IPS-20b (cell line): ENCODE measurements at regions not wholly inside any gene's neighbourhood (a gene's known extent, or its start where the extent isn't known, plus 50 kb on each side); places are given as distances from the start of the nearest gene placed in this dataset.

Source experiments
- H3K27ac ChIP-seq: one replicate; pipeline ENCODE4 v1.5.1; 2013; ENCODE audit warnings: low read length
- H3K27me3 ChIP-seq: 2 replicates; pipeline ENCODE4 v1.6.1; 2013; ENCODE audit warnings: mild to moderate bottlenecking, low read length, inconsistent platforms; ENCODE audit not compliant: insufficient read depth
- H3K36me3 ChIP-seq: 2 replicates; pipeline ENCODE4 v1.6.1; 2013; ENCODE audit warnings: low read depth, mild to moderate bottlenecking, inconsistent platforms, low read length, moderate library complexity; ENCODE audit not compliant: insufficient read depth
- H3K4me1 ChIP-seq: 2 replicates; pipeline ENCODE4 v1.6.1; 2013; ENCODE audit warnings: mild to moderate bottlenecking, control low read depth, inconsistent platforms, low read length, moderate library complexity; ENCODE audit not compliant: insufficient read depth
- H3K4me3 ChIP-seq: 2 replicates; pipeline ENCODE4 v1.5.1; 2013; ENCODE audit warnings: mild to moderate bottlenecking, low read length, inconsistent platforms
- H3K9ac ChIP-seq: 2 replicates; pipeline ENCODE4 v1.6.1; 2013; ENCODE audit warnings: low read depth, mild to moderate bottlenecking, inconsistent platforms, low read length, moderate library complexity
- H3K9me3 ChIP-seq: 2 replicates; pipeline ENCODE4 v1.6.1; 2013; ENCODE audit warnings: mild to moderate bottlenecking, low read depth, low read length, inconsistent platforms; ENCODE audit not compliant: insufficient read depth

GRCh38 chr7:17640730-17641377, 299.4 kb downstream of the SNX13 start:
- H3K9ac ChIP-seq = no peak overlapping the region
- H3K36me3 ChIP-seq = no peaks in the 10 kb centered on the region
- peaks cover 7% of the 10 kb centered on the region; the same call in 1 of the 2 replicates for H3K9me3 ChIP-seq
- no peaks in the 10 kb centered on the region for H3K4me1 ChIP-seq
- H3K27ac ChIP-seq = peak overlapping the region; percentile 55
- no peak overlapping the region for H3K4me3 ChIP-seq
- H3K27me3 ChIP-seq = no peaks in the 10 kb centered on the region

- Histone ChIP-seq H3K4me1 (0 out of 2 replicates have a peak, but pooled peaks cover 3% of the 10 kb centered on the region), H3K4me3 (no peak overlapping the region)
Measured at GRCh38 chr7:17645500-17645899, 294.8 kb downstream of the SNX13 start.

GRCh38 chr7:17646253-17646956, 293.9 kb downstream of the SNX13 start:
- Histone ChIP-seq H3K27ac (no peak overlapping the region), H3K36me3 (no peaks in the 10 kb centered on the region), H3K4me1 (0 out of 2 replicates have a peak, but pooled peaks cover 3% of the 10 kb centered on the region), H3K9me3 (peaks cover 7% of the 10 kb centered on the region; the same call in 1 of the 2 replicates), H3K27me3 (no peaks in the 10 kb centered on the region), H3K9ac (no peak overlapping the region), H3K4me3 (no peak overlapping the region)

More at GRCh38 chr7:17645500-17645899, 294.8 kb downstream of the SNX13 start:
- H3K36me3 ChIP-seq = no peaks in the 10 kb centered on the region
- peaks cover 7% of the 10 kb centered on the region; the same call in 1 of the 2 replicates for H3K9me3 ChIP-seq
- no peak overlapping the region for H3K9ac ChIP-seq
- H3K27me3 ChIP-seq = no peaks in the 10 kb centered on the region
- no peak overlapping the region for H3K27ac ChIP-seq

GRCh38 chr7:17651341-17651740, 289.0 kb downstream of the SNX13 start:
- no peaks in the 10 kb centered on the region for H3K36me3 ChIP-seq
- H3K4me3 ChIP-seq = no peak overlapping the region
- no peak overlapping the region for H3K9ac ChIP-seq
- H3K27ac ChIP-seq = no peak overlapping the region
- H3K27me3 ChIP-seq = no peaks in the 10 kb centered on the region
- no peaks in the 10 kb centered on the region for H3K9me3 ChIP-seq
- 0 out of 2 replicates have a peak, but pooled peaks cover 3% of the 10 kb centered on the region for H3K4me1 ChIP-seq

GRCh38 chr7:17651863-17652385, 288.4 kb downstream of the SNX13 start:
- no peak overlapping the region for H3K27ac ChIP-seq
- H3K9me3 ChIP-seq = no peaks in the 10 kb centered on the region
- 0 out of 2 replicates have a peak, but pooled peaks cover 1% of the 10 kb centered on the region for H3K4me1 ChIP-seq
- H3K9ac ChIP-seq = no peak overlapping the region
- no peaks in the 10 kb centered on the region for H3K36me3 ChIP-seq
- H3K4me3 ChIP-seq = no peak overlapping the region
- H3K27me3 ChIP-seq = no peaks in the 10 kb centered on the region

GRCh38 chr7:17654940-17655339, 285.4 kb downstream of the SNX13 start:
- no peaks in the 10 kb centered on the region for H3K27me3 ChIP-seq
- H3K27ac ChIP-seq = no peak overlapping the region
- no peaks in the 10 kb centered on the region for H3K36me3 ChIP-seq
- no peak overlapping the region for H3K4me3 ChIP-seq
- H3K9me3 ChIP-seq = no peaks in the 10 kb centered on the region
- H3K9ac ChIP-seq = no peak overlapping the region
- H3K4me1 ChIP-seq = no peaks in the 10 kb centered on the region

- H3K36me3 ChIP-seq = no peaks in the 10 kb centered on the region
- H3K9ac ChIP-seq = no peak overlapping the region
- no peak overlapping the region for H3K27ac ChIP-seq
- no peak overlapping the region for H3K4me3 ChIP-seq
- peaks cover 8% of the 10 kb centered on the region for H3K4me1 ChIP-seq
- H3K9me3 ChIP-seq = no peaks in the 10 kb centered on the region
- H3K27me3 ChIP-seq = no peaks in the 10 kb centered on the region
Measured at GRCh38 chr7:17659126-17659525, 281.2 kb downstream of the SNX13 start.

- no peaks in the 10 kb centered on the region for H3K27me3 ChIP-seq
- H3K9me3 ChIP-seq = no peaks in the 10 kb centered on the region
- no peak overlapping the region for H3K27ac ChIP-seq
- H3K9ac ChIP-seq = no peak overlapping the region
- peaks cover 8% of the 10 kb centered on the region for H3K4me1 ChIP-seq
- no peak overlapping the region for H3K4me3 ChIP-seq
- H3K36me3 ChIP-seq = no peaks in the 10 kb centered on the region
Measured at GRCh38 chr7:17660116-17660515, 280.2 kb downstream of the SNX13 start.

GRCh38 chr7:17661982-17662585, 278.2 kb downstream of the SNX13 start:
- H3K9me3 ChIP-seq = no peaks in the 10 kb centered on the region
- peaks cover 8% of the 10 kb centered on the region for H3K4me1 ChIP-seq
- H3K36me3 ChIP-seq = no peaks in the 10 kb centered on the region
- no peak overlapping the region for H3K4me3 ChIP-seq
- H3K27me3 ChIP-seq = no peaks in the 10 kb centered on the region
- H3K27ac ChIP-seq = no peak overlapping the region
- H3K9ac ChIP-seq = no peak overlapping the region

- Histone ChIP-seq H3K27me3 (no peaks in the 10 kb centered on the region), H3K27ac (no peak overlapping the region), H3K36me3 (no peaks in the 10 kb centered on the region), H3K4me1 (peaks cover 8% of the 10 kb centered on the region), H3K4me3 (no peak overlapping the region), H3K9ac (no peak overlapping the region), H3K9me3 (no peaks in the 10 kb centered on the region)
Measured at GRCh38 chr7:17663061-17663675, 277.1 kb downstream of the SNX13 start.

GRCh38 chr7:17665029-17665428, 275.3 kb downstream of the SNX13 start:
- H3K27me3 ChIP-seq = no peaks in the 10 kb centered on the region
- no peaks in the 10 kb centered on the region for H3K9me3 ChIP-seq
- no peak overlapping the region for H3K9ac ChIP-seq
- H3K4me3 ChIP-seq = no peak overlapping the region
- H3K4me1 ChIP-seq = peaks cover 8% of the 10 kb centered on the region
- no peaks in the 10 kb centered on the region for H3K36me3 ChIP-seq
- no peak overlapping the region for H3K27ac ChIP-seq
